ENCODE measurements at regions not wholly inside any gene's neighbourhood (a gene's known extent, or its start where the extent isn't known, plus 50 kb on each side); places are given as distances from the start of the nearest gene placed in this dataset.

DNA sequence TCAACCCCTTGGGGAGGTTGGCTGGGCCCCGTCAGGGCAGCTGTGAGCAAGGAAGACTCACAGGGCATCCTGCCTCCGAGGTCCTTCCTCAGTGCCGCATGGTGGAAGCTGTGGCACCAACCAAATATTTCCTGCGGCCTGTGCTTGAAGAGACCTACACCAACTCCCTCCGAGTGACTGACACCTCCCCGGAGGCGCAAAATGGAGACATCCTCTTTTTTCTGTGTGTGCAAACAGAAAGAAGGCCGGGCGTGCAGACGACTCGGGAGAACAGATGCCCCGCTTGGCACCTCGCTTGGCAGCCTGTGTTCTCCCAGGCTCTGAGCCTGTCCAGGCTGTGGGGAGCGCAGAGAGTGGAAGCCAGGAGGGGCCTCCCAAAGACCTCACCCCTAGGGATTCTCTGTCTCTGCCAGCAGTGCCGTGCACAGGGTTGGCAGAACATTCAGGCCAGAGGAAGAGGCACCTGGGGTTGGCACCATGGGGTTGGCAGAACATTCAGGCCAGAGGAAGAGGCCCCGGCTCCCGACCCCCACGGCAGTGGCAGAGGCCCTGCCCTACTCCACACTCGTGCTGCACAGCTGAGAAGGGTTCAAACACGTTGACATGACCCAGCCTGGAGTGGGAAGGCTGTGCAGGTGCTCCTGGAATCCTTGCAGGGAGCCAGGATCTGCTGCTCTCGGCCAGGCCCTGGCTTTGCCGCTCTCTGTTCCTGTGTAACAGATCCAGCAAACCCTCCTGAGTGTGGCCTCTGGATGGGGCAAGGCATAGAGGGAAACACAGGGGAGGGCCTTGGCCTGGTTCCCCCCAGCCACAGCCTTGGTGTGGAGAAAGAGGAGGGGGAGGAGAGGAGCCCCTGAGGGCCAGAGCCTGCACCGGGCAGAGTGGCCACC, 805.5 kb downstream of the BRD1 start:
- no peaks in the 10 kb centered on the region for H3K4me1 Mint-ChIP-seq
- no peaks in the 10 kb centered on the region for H3K27me3 Mint-ChIP-seq (ENCODE audit: low read depth in 2 of 2)
- H3K36me3 ChIP-seq (ENCODE audit: control insufficient read depth, insufficient read depth, low read length): no peaks in the 10 kb centered on the region
- H3K4me3 ChIP-seq (ENCODE audit: low read length): no peak overlapping the region
- no peak for ATAC-seq
- DNase-seq: no peak
- intact Hi-C loops (cut with micrococcal nuclease): no loop called here
- no peak overlapping the region for H3K27ac Mint-ChIP-seq
- 78% methylated on average over 23 of the region's 23 CpGs for WGBS (ENCODE audit: insufficient coverage)
- H3K4me1 ChIP-seq (ENCODE audit: control insufficient read depth, insufficient read depth, low read length): no peaks in the 10 kb centered on the region
- no peaks in the 10 kb centered on the region for H3K9me3 ChIP-seq (ENCODE audit: control insufficient read depth, insufficient read depth, low read length)
- no peaks in the 10 kb centered on the region for H3K36me3 Mint-ChIP-seq
- no peak overlapping the region for H3K4me3 Mint-ChIP-seq
- no peak overlapping the region for H3K27ac ChIP-seq (ENCODE audit: low read length)
- no peaks in the 10 kb centered on the region for H3K9me3 Mint-ChIP-seq
- TF ChIP-seq, protein P1, sequence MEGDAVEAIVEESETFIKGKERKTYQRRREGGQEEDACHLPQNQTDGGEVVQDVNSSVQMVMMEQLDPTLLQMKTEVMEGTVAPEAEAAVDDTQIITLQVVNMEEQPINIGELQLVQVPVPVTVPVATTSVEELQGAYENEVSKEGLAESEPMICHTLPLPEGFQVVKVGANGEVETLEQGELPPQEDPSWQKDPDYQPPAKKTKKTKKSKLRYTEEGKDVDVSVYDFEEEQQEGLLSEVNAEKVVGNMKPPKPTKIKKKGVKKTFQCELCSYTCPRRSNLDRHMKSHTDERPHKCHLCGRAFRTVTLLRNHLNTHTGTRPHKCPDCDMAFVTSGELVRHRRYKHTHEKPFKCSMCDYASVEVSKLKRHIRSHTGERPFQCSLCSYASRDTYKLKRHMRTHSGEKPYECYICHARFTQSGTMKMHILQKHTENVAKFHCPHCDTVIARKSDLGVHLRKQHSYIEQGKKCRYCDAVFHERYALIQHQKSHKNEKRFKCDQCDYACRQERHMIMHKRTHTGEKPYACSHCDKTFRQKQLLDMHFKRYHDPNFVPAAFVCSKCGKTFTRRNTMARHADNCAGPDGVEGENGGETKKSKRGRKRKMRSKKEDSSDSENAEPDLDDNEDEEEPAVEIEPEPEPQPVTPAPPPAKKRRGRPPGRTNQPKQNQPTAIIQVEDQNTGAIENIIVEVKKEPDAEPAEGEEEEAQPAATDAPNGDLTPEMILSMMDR (IDR thresholded peaks at IDR 0.05): no peak
- no peaks in the 10 kb centered on the region for H3K27me3 ChIP-seq (ENCODE audit: control insufficient read depth, insufficient read depth, low read length)

DNA sequence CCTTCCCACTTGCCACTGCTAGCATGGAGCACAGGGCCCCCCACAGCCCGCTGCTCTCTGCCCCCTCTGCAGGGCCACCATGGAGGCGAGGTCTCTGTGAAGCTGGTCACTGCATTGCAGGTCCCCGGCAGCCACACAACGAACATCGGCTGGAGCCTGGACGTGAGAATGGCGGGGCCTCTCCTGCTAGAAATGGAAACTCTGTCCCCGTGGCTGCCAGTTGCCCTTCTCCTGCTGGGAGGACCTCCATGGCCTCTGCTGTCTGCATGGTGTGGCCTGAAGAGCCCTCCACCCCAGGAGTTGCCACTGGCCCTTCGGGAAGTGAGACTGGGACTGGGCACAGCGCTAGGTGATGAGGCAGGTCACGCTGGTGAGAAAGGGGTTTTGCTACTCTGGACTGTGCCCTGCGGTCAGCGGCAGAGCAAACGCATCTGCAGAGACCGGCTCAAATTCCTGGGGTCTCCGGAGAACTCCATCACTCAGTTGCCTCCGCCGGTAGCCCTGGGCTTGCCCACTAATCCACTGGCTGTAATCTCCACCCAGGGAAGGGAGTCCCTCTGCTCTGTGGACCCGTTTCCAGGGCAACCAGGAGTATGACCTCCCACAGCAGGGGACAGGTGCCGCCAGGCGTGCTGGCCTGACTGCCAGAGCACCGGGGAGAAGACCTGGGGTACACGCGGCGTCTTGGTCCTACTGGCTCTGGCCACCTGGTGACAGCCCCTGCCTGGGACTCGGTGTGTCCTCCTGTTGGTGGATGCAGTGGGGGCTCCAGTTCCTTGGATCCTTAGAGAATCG, 806.3 kb downstream of the BRD1 start:
- H3K4me1 Mint-ChIP-seq: no peaks in the 10 kb centered on the region
- H3K27ac Mint-ChIP-seq: no peak overlapping the region
- no peaks in the 10 kb centered on the region for H3K4me1 ChIP-seq (ENCODE audit: control insufficient read depth, insufficient read depth, low read length)
- DNase-seq (no peak), ATAC-seq (no peak)
- H3K4me3 Mint-ChIP-seq: no peak overlapping the region
- H3K27ac ChIP-seq (ENCODE audit: low read length): no peak overlapping the region
- H3K9me3 ChIP-seq (ENCODE audit: control insufficient read depth, insufficient read depth, low read length): no peaks in the 10 kb centered on the region
- H3K36me3 ChIP-seq (ENCODE audit: control insufficient read depth, insufficient read depth, low read length): no peaks in the 10 kb centered on the region
- 88% methylated on average over 27 of the region's 27 CpGs for WGBS (ENCODE audit: insufficient coverage)
- H3K36me3 Mint-ChIP-seq: no peaks in the 10 kb centered on the region
- intact Hi-C loops (cut with micrococcal nuclease): no loop called here
- H3K9me3 Mint-ChIP-seq: no peaks in the 10 kb centered on the region
- no peaks in the 10 kb centered on the region for H3K27me3 ChIP-seq (ENCODE audit: control insufficient read depth, insufficient read depth, low read length)
- no peaks in the 10 kb centered on the region for H3K27me3 Mint-ChIP-seq (ENCODE audit: low read depth in 2 of 2)
- H3K4me3 ChIP-seq (ENCODE audit: low read length): no peak overlapping the region
- TF ChIP-seq, protein P1 (IDR thresholded peaks at IDR 0.05): no peak

DNA sequence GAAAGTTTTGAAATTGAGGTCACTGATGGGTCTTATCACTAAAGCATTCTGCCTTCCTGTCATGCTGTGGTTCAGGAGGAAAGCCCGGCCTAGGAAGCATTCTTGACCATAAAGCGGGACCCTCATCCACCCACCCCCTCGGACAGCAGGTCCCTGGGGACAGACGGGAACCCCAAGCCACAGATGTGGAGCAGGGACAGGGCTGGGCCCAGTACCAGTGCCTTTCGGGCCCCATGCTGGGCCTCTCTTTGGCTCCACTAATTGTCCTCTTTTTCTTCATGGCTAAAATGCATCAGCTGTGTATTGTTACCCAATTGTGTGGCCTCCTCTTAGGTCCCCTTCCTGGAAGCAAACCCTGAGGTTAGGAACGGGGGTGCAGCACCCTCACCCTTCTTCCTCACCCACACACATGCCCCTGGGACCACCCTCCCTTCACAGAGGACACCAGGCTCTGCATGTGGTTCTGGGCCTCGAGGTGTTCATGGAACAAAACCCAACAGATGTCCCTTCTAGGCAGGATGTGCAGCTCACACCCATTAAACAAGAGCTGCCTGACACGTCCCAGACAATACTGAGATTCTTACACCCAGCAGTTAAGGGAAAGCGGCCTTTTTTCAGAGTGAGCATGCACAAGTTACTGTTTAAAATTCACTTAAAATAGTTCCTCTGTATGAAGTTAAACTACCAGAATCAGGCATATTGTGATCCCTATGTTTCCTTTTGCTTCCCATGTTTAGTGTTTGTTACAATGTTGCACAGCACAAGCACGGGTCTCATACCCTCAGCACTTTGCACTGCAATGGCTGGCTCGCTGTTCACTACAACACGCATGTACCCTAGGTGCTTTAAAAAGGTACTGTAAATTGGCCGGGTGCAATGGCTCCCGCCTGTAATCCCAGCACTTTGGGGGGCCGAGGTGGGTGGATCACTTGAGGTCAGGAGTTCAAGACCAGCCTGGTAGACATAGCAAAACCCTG, 807.6 kb downstream of the BRD1 start:
- DNase-seq: no peak
- Mint-ChIP-seq H3K27ac (no peak overlapping the region), H3K27me3 (ENCODE audit: low read depth in 2 of 2) (no peaks in the 10 kb centered on the region), H3K4me3 (no peak overlapping the region), H3K4me1 (no peaks in the 10 kb centered on the region), H3K9me3 (no peaks in the 10 kb centered on the region), H3K36me3 (no peaks in the 10 kb centered on the region)
- no peak overlapping the region for H3K27ac ChIP-seq (ENCODE audit: low read length)
- WGBS (ENCODE audit: insufficient coverage): 69% methylated on average over 15 of the region's 15 CpGs
- ATAC-seq: no peak
- no peak overlapping the region for H3K4me3 ChIP-seq (ENCODE audit: low read length)
- H3K4me1 ChIP-seq (ENCODE audit: control insufficient read depth, insufficient read depth, low read length): no peaks in the 10 kb centered on the region
- no peaks in the 10 kb centered on the region for H3K9me3 ChIP-seq (ENCODE audit: control insufficient read depth, insufficient read depth, low read length)
- intact Hi-C loops (cut with micrococcal nuclease): no loop called here
- TF ChIP-seq, protein P1 (IDR thresholded peaks at IDR 0.05): no peak
- no peaks in the 10 kb centered on the region for H3K27me3 ChIP-seq (ENCODE audit: control insufficient read depth, insufficient read depth, low read length)
- no peaks in the 10 kb centered on the region for H3K36me3 ChIP-seq (ENCODE audit: control insufficient read depth, insufficient read depth, low read length)
